NCI-H2196 treated with DMSO at 0.1 percent for 48 hours (cell line): ENCODE measurements at regions not wholly inside any gene's neighbourhood (a gene's known extent, or its start where the extent isn't known, plus 50 kb on each side); places are given as distances from the start of the nearest gene placed in this dataset.
"Not testable (repeated sequence)": the region's sequence is repeated elsewhere in the genome, so short reads cannot be mapped to it uniquely, and the experiment has no call there.

Experiments used
- DNase-seq: peaks from one replicate; lab custom pipeline; 2025; ENCODE audit not compliant: unreplicated experiment; lab: John Stamatoyannopoulos, UW

- no peak for DNase-seq
Observed at GRCh38 chr2:111661286-111661940, 222.6 kb downstream of the ANAPC1 start.

GRCh38 chr2:111662039-111662770 lies 221.8 kb downstream of the ANAPC1 start:
- no peak for DNase-seq

- DNase-seq = no peak
Observed at GRCh38 chr2:111662771-111663470, 221.1 kb downstream of the ANAPC1 start.

- DNase-seq = no peak
Observed at GRCh38 chr2:111663471-111664274, 220.3 kb downstream of the ANAPC1 start.

GRCh38 chr2:111664275-111664850 lies 219.6 kb downstream of the ANAPC1 start:
- no peak for DNase-seq

- no peak for DNase-seq
Observed at GRCh38 chr2:111665011-111665410, 219.0 kb downstream of the ANAPC1 start.

- no peak for DNase-seq
Observed at GRCh38 chr2:111665551-111666116, 218.4 kb downstream of the ANAPC1 start.

- no peak for DNase-seq
Observed at GRCh38 chr2:111666160-111666559, 217.8 kb downstream of the ANAPC1 start.

GRCh38 chr2:111667001-111667400 lies 217.0 kb downstream of the ANAPC1 start:
- DNase-seq = no peak

- DNase-seq = no peak
Observed at GRCh38 chr2:111667542-111668273, 216.3 kb downstream of the ANAPC1 start.

GRCh38 chr2:111668274-111668616 lies 215.7 kb downstream of the ANAPC1 start:
- DNase-seq = no peak

GRCh38 chr2:111668741-111669140 lies 215.3 kb downstream of the ANAPC1 start:
- DNase-seq = no peak

- no peak for DNase-seq
Observed at GRCh38 chr2:111669928-111670695, 213.9 kb downstream of the ANAPC1 start.

- no peak for DNase-seq
Observed at GRCh38 chr2:111670776-111671175, 213.2 kb downstream of the ANAPC1 start.

GRCh38 chr2:111671426-111672150 lies 212.4 kb downstream of the ANAPC1 start:
- DNase-seq = no peak

GRCh38 chr2:111672641-111673040 lies 211.4 kb downstream of the ANAPC1 start:
- not testable (repeated sequence) for DNase-seq

GRCh38 chr2:111673526-111673925 lies 210.5 kb downstream of the ANAPC1 start:
- DNase-seq = no peak

- DNase-seq = no peak
Observed at GRCh38 chr2:111675419-111676194, 208.4 kb downstream of the ANAPC1 start.
